ENCODE measurements at regions not wholly inside any gene's neighbourhood (a gene's known extent, or its start where the extent isn't known, plus 50 kb on each side); places are given as distances from the start of the nearest gene placed in this dataset.
"Not testable (repeated sequence)": the region's sequence is repeated elsewhere in the genome, so short reads cannot be mapped to it uniquely, and the experiment has no call there.

DNA sequence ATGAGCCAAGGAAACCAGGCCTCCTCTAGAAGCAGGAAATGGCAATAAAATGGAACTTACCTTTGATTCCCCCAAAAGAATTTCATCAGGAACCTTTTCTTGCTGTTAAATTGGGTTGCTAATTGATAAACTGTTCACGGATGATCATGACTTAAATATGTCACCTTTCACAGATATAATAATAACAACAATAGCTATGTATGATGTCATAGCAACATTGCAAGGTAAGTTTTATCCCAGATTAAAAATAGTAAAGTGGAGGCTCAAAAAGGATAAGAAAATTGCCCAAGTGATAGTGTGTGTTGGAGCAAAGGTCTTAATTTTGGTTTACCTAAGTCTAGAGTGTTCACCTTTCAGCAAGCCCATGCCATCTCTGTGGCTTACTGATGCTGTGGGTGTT, 357.6 kb upstream of the CELF2 start:
- DNase-seq, result no peak

GRCh38 chr10:10661176-10661575, 356.5 kb upstream of the CELF2 start:
- no peak for DNase-seq

DNA sequence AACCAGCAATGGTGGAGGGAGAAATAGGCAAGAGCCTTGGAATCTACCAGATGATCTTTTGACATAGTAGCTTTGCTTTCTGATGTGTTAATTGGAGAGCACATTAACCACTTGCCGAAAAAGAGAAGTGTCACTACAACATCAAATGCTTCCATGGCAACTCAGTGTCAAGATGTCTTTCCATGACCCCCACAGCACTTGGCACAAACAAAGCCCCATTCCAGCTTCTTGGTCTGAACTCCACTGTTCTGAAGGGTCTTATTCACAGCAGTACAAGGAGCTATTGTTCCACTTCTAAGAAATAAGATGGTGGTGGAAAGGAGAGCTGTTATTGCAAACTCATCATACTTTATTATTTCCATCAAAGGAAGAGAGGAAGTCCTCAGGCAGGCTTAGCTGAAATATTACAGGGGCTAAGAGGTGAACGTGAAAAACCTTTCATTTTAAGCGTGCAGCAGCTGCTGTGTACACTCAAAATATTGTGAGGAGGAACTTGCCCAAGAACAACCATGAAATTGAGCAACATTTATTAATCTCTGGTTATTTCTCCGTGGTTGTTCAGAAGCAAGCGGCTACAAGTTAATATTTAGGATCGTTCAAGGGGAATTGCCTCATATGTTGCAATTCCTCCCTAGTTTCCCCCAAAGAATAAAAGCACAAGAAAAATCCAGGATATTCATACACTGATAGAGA, 354.8 kb upstream of the CELF2 start:
- no peak for DNase-seq

DNA sequence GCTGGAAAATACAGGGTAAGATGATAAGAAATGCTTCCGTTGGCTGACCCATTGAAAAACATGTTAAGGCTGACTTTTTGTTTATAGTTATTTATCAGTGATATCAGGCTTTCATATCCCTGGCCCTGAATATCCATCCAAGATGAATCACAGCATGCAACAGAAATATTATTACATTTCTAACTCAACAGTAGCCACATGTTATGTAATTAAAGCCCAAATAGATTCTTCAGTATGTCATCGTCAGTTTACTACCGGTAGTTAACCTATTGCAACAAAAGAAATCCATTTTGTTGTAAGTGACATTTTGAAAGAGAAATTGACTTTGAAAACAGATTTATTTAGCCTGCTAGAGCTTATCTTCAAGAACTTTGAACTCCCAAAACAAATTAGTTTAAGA, 354.1 kb upstream of the CELF2 start:
- DNase-seq, result no peak

DNA sequence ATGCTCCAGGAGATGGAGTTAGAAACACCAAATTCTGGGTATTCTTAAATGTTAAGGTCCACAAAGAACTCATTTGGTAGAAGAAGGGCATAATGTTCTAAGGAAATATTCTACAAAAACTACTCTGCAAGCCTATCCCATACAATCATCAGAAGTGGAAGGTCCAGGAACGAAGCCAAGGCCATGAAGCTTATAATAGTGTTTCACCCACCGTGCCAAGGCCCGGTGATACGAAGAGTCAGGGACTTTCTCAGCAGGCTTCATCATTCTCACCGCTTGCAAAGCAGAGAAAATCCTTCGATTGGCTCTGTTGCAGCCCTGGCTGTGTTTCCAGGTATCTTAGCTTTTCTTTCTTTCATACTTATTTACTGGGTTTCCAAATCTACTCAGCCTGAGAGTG, 351.9 kb upstream of the CELF2 start:
- no peak for DNase-seq

GRCh38 chr10:10667466-10667865, 350.2 kb upstream of the CELF2 start:
- DNase-seq, result no peak

GRCh38 chr10:10676972-10677371, 340.7 kb upstream of the CELF2 start:
- DNase-seq, result no peak

- no peak for DNase-seq
These were observed 340.2 kb upstream of the CELF2 start for GRCh38 chr10:10677479-10677878.

DNA sequence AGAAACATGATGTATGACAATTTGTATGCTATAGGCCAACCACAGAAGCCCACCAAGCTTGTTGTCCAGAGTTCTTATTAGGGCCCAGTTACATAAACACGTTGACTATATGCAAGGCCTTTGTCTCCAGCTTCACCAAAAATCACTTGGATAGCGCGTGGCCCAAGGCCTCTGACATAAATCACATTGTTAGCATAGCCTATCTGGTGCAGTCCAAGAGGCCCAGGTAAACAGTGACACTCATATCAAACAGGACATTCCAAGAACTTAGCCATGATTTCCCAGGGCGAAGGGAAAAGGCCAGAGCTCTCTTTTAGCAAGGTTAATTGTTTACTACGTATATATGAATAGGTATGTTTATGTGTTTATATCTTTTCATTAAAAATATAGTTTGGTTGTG, 337.2 kb upstream of the CELF2 start:
- no peak for DNase-seq

GRCh38 chr10:10684972-10685371, 332.7 kb upstream of the CELF2 start:
- DNase-seq, result no peak

- DNase-seq, result no peak
These were observed 332.1 kb upstream of the CELF2 start for GRCh38 chr10:10685566-10685965.

DNA sequence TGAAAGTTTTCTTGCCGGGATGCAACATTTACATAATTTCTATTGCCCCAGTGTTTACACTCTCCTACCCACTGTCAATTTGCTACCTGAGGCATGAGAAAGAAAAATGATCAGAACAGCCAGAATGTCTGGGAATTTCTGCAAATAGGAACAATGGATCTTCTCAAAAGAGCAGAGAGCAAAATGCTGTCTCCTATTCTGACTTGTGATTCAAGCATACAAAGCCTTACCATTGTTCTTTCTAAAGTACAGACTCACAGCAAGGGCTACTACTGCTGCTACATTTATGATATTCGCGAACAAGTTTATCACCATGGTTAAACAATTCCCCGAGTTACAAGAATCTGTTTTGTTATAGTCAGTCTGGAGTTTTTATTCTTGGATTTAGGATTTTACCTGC, 329.9 kb upstream of the CELF2 start:
- no peak for DNase-seq

DNA sequence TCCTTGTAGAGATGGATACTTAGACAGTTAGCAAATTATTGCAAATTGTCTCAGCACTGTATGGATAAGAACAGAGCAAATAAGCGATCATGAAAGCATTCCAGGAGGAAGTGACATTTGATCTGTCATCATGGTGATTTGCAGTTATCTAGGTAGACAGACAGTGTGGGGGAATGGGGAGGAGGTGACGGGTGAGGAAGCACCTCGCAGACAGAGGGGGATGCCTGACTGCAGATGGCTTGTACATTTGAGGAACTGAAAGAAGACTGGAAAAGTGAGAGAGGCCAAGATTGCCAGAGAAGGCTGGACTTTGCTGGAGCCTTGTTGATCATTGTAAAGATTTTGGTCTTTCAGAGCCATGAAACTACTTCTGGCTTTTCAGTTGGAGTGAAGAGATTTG, 318.2 kb upstream of the CELF2 start:
- DNase-seq, result no peak

DNA sequence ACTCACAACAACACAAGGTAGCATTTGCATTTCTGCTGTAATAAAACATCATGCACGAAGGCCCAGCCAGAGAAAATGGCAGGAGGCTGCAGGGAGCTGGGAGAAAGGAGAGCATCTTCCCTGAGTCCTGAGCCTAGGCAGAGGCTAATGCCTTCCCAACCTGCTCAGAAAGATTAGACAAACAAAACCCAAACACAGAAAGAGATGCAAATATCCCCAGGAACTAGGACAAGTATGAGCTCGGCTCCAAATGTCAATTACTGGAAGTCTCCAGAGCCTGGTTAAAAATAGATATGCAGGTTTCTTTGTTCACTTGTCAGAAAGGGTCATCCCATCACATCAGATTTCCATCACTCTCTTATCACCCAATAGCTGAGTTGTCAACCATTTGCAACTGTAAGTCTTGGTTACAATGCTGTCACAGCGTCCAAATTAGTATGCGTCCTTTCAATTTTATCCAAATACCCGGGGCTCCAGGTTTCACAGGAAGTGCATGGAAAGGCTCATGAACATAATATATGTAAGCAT, 316.5 kb upstream of the CELF2 start:
- DNase-seq, result no peak

- no peak for DNase-seq
These were observed 315.5 kb upstream of the CELF2 start for GRCh38 chr10:10702211-10702610.

DNA sequence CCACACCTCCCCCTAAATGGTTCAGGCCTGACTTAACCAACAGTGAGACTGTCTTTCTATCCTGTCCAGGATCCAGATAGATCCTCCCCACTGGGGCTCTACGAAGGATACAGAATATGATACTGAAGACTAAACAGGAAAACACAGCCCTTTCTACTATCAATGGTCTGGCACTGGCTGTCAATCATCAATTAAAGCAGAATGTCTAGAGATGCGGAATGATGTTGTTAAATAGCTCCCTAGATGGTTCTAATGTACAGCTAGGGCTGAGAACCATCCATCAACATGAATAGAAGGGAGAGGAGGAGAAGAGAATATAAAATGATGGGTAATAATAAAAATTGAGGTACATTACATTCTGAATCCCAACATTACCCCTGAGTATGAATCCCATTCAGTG, 314.3 kb upstream of the CELF2 start:
- no peak for DNase-seq

GRCh38 chr10:10712155-10712704, 305.4 kb upstream of the CELF2 start:
- DNase-seq, result no peak

DNA sequence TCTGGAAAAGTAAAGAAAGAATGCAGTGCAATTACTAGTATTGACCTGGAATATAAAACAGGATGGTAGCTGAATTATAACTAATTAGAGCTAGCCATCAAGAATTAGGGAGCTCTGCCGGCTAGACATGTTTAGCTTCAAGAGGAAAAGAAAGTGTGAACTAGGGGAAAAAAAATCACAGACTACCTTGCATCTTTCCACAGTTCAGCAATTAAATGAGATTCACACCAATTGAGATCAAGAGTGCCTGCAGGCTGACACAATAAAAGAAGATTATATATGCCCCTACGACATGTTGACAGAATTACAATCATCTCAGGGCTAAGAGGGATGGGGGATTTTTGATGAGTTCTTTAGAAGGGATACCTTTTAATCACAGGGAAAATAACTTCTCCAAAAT, 303.3 kb upstream of the CELF2 start:
- no peak for DNase-seq

GRCh38 chr10:10716972-10717371, 300.7 kb upstream of the CELF2 start:
- no peak for DNase-seq

DNA sequence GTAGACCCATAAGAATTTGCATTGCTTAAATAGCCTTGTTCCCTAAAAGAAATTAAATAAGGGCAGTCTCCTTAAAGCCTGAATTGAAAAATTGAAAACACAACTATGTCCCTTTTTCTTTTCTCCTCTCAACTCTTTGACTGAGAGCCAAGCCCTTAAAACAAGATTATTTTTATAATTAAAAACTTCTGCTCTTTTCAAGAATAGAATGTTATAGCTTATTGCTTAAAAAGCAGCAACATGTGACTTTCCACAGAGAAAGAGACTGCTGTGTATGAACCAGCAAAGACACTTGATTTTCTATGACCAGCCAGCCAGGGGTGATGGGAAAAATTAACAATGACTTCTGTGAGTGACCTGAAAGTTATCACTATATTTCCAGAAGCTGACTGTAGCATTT, 295.2 kb upstream of the CELF2 start:
- no peak for DNase-seq

DNA sequence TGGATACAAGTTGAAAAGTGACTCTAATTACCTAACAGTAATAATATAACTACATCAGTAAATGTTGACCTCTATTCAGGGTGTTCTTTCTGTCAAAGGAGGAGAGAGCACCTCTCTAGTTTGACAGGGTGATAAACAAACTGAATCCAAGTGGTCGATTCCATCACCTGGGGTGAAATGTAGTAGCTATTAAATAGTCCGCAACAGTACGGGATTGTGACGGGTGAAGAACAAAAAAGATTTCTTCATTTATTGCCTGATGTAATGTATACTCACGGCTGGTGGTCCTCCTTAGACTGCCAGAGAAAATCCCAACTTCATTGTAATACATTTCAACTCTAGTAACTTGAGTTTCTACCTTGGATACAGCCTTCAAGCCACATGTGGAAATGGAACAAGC, 292.5 kb upstream of the CELF2 start:
- DNase-seq, result no peak

DNA sequence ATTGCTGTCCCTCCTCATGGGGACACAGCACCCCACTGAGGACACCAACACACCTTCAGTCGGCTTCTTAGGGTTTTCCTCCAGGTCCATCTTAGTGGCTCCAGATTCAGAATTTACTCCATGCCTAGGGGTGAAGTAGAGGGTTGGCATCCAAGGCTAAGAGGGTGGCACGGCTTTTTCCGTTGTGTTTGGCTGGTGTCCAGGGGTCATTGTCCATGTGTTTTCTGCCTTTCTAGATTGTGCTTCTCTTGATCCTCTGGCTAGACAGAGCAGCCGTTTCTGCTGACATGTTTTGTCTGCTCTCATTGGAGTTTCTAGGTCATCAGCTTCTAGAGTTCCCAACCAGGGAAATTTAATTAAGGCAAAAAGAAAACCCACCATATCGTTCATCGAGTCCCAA, 291.6 kb upstream of the CELF2 start:
- no peak for DNase-seq

DNA sequence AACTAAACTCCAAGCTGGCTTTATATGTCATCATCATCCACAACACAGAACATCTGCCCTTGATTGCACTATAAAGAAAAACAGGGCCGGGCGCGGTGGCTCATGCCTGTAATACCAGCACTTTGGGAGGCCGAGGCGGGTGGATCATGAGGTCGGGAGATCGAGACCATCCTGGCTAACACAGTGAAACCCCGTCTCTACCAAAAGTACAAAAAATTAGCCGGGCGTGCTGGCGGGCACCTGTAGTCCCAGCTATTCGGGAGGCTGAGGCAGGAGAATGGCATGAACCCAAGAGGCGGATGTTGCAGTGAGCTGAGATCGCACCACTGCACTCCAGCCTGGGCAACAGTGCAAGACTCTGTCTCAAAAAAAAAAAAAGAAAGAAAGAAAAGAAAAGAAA, 290.3 kb upstream of the CELF2 start:
- not testable (repeated sequence) for DNase-seq

- no peak for DNase-seq
These were observed 289.9 kb upstream of the CELF2 start for GRCh38 chr10:10727812-10728211.

DNA sequence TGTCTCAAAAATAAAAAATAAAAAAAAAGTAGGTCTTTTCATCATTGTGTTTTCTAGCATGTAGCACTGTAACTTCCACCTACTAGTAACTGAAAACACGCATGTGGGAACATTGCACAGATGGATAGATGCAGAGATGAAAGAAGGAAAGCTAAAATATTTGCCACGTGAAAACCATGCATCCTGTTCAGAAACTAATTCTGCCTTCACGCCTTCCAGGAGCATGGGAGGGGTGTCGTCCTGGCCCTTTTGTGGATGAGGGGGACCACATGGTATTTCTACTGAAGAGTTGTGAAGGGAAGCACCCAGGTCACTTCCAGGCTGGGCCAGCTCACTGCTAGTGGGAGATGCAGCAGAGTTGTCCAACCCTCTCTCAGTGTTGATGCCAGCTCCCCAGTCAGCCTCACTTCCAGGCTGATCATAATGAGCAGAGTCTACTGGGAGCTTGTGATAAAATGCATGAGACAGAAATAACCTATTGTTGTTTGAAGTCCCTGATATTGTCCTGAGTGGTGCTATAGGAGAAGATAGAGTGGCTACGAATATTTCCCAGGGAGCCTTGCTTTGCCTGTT, 287.1 kb upstream of the CELF2 start:
- no peak for DNase-seq
